ENCODE measurements at regions not wholly inside any gene's neighbourhood (a gene's known extent, or its start where the extent isn't known, plus 50 kb on each side); places are given as distances from the start of the nearest gene placed in this dataset.

GRCh38 chrX:113644426-113644825 lies 803.8 kb upstream of the AMOT start:
- Mint-ChIP-seq H3K4me1 (no peaks in the 10 kb centered on the region), H3K4me3 (no peak overlapping the region), H3K27ac (no peak overlapping the region), H3K27me3 (ENCODE audit: low read depth in 2 of 2) (no peaks in the 10 kb centered on the region), H3K9me3 (peaks cover 3 to 9% of the 10 kb centered on the region in 2 donors), H3K36me3 (peaks cover 7% of the 10 kb centered on the region)
- Histone ChIP-seq H3K36me3 (ENCODE audit: control insufficient read depth, insufficient read depth, low read length) (no peaks in the 10 kb centered on the region), H3K27me3 (ENCODE audit: control insufficient read depth, insufficient read depth, low read length) (no peaks in the 10 kb centered on the region), H3K4me1 (ENCODE audit: control insufficient read depth, insufficient read depth, low read length) (no peaks in the 10 kb centered on the region), H3K9me3 (ENCODE audit: control insufficient read depth, insufficient read depth, low read length) (no peaks in the 10 kb centered on the region), H3K27ac (ENCODE audit: low read length) (no peak overlapping the region), H3K4me3 (ENCODE audit: low read length) (no peak overlapping the region)
- DNase-seq (no peak), ATAC-seq (no peak)
- intact Hi-C loops (cut with micrococcal nuclease), result no loop called here
- WGBS (ENCODE audit: insufficient coverage), result 80% methylated on average over 1 of the region's 3 CpGs
- TF ChIP-seq, protein P1, sequence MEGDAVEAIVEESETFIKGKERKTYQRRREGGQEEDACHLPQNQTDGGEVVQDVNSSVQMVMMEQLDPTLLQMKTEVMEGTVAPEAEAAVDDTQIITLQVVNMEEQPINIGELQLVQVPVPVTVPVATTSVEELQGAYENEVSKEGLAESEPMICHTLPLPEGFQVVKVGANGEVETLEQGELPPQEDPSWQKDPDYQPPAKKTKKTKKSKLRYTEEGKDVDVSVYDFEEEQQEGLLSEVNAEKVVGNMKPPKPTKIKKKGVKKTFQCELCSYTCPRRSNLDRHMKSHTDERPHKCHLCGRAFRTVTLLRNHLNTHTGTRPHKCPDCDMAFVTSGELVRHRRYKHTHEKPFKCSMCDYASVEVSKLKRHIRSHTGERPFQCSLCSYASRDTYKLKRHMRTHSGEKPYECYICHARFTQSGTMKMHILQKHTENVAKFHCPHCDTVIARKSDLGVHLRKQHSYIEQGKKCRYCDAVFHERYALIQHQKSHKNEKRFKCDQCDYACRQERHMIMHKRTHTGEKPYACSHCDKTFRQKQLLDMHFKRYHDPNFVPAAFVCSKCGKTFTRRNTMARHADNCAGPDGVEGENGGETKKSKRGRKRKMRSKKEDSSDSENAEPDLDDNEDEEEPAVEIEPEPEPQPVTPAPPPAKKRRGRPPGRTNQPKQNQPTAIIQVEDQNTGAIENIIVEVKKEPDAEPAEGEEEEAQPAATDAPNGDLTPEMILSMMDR (IDR thresholded peaks at IDR 0.05), result no peak

DNA sequence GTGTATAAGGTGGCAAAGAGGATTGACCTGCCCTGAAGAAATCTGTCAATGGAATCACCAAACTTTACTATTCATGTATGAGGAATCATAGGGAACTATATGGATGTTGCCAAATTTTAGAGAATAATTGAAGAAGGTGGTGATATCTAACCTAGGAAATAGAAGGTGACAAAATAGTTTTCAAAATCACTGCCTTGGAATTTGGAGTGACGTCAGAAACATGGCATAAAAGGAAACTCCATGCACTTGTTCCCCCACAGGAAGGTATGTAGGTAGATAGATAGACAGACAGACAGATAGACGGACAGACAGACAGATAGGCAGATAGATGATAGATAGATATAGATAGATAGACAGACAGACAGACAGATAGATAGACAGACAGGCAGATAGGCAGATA lies 793.9 kb upstream of the AMOT start:
- Histone ChIP-seq H3K27ac (ENCODE audit: low read length) (no peak overlapping the region), H3K4me3 (ENCODE audit: low read length) (no peak overlapping the region), H3K36me3 (ENCODE audit: control insufficient read depth, insufficient read depth, low read length) (no peaks in the 10 kb centered on the region), H3K27me3 (ENCODE audit: control insufficient read depth, insufficient read depth, low read length) (no peaks in the 10 kb centered on the region), H3K9me3 (ENCODE audit: control insufficient read depth, insufficient read depth, low read length) (no peaks in the 10 kb centered on the region), H3K4me1 (ENCODE audit: control insufficient read depth, insufficient read depth, low read length) (no peaks in the 10 kb centered on the region)
- Mint-ChIP-seq H3K27ac (no peak overlapping the region), H3K4me3 (no peak overlapping the region), H3K27me3 (ENCODE audit: low read depth in 2 of 2) (no peaks in the 10 kb centered on the region), H3K9me3 (peaks cover 5 to 14% of the 10 kb centered on the region in 2 donors), H3K36me3 (no peaks in the 10 kb centered on the region), H3K4me1 (no peaks in the 10 kb centered on the region)
- TF ChIP-seq, protein P1 (IDR thresholded peaks at IDR 0.05), result no peak
- ATAC-seq (no peak), DNase-seq (no peak)
- WGBS (ENCODE audit: insufficient coverage), result 100% methylated on average over 1 of the region's 2 CpGs
- intact Hi-C loops (cut with micrococcal nuclease), result no loop called here

GRCh38 chrX:113629326-113629725 lies 788.7 kb upstream of the AMOT start:
- no peak overlapping the region for H3K4me3 Mint-ChIP-seq
- no peaks in the 10 kb centered on the region for H3K9me3 ChIP-seq (ENCODE audit: control insufficient read depth, insufficient read depth, low read length)
- no peaks in the 10 kb centered on the region for H3K27me3 Mint-ChIP-seq (ENCODE audit: low read depth in 2 of 2)
- H3K36me3 Mint-ChIP-seq, result no peaks in the 10 kb centered on the region
- intact Hi-C loops (cut with micrococcal nuclease), result no loop called here
- ATAC-seq (no peak), DNase-seq (no peak)
- WGBS (ENCODE audit: insufficient coverage), result 100% methylated on average over 1 of the region's 3 CpGs
- H3K9me3 Mint-ChIP-seq, result peaks cover 0 to 11% of the 10 kb centered on the region in 2 donors
- H3K27ac Mint-ChIP-seq, result no peak overlapping the region
- H3K4me3 ChIP-seq (ENCODE audit: low read length), result no peak overlapping the region
- H3K4me1 ChIP-seq (ENCODE audit: control insufficient read depth, insufficient read depth, low read length), result no peaks in the 10 kb centered on the region
- no peak overlapping the region for H3K27ac ChIP-seq (ENCODE audit: low read length)
- no peaks in the 10 kb centered on the region for H3K27me3 ChIP-seq (ENCODE audit: control insufficient read depth, insufficient read depth, low read length)
- no peaks in the 10 kb centered on the region for H3K36me3 ChIP-seq (ENCODE audit: control insufficient read depth, insufficient read depth, low read length)
- no peaks in the 10 kb centered on the region for H3K4me1 Mint-ChIP-seq
- TF ChIP-seq, protein P1 (IDR thresholded peaks at IDR 0.05), result no peak

DNA sequence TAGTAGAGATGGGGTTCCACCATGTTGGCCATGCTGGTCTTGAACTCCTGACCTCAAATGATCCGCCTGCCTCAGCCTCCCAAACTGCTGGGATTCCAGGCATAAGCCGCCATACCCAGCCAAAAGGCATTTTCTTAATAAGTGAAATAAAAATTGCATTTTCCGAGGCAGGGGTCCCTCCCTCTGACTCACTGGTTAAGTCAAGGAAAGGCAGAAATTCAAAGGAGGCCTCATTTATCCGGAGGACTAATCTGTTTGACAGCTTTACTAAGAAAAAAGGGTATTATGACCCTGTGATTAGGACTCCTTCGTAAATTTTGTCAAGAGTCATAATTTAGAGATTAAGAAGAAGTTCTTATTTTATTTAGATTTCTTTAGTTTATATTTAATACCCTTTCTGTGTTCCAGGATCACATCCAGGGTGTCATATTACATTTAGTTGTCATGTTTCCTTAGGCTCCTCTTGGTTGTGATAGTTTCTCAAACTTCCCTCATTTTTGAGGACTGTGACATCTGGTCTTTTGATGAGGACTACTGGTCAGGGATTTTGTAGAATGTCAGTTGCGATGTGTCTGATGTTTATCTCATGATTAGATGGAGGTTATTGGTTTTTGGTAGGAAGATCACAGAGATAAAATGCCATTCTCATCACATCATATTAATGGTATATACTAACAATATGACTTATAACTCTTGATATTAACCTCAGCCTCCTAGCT lies 753.7 kb upstream of the AMOT start:
- no peak overlapping the region for H3K4me3 Mint-ChIP-seq
- no peak for DNase-seq

More for the DNA sequence above, 753.7 kb upstream of the AMOT start:
- intact Hi-C loops (cut with micrococcal nuclease), result no loop called here
- H3K4me1 Mint-ChIP-seq, result no peaks in the 10 kb centered on the region
- no peaks in the 10 kb centered on the region for H3K36me3 ChIP-seq (ENCODE audit: control insufficient read depth, insufficient read depth, low read length)
- no peak overlapping the region for H3K4me3 ChIP-seq (ENCODE audit: low read length)
- H3K36me3 Mint-ChIP-seq, result no peaks in the 10 kb centered on the region
- H3K27ac ChIP-seq (ENCODE audit: low read length), result no peak overlapping the region
- no peaks in the 10 kb centered on the region for H3K9me3 ChIP-seq (ENCODE audit: control insufficient read depth, insufficient read depth, low read length)
- no peaks in the 10 kb centered on the region for H3K27me3 ChIP-seq (ENCODE audit: control insufficient read depth, insufficient read depth, low read length)
- H3K27me3 Mint-ChIP-seq (ENCODE audit: low read depth in 2 of 2), result no peaks in the 10 kb centered on the region
- no peak overlapping the region for H3K27ac Mint-ChIP-seq
- WGBS (ENCODE audit: insufficient coverage), result 94% methylated on average over 4 of the region's 6 CpGs
- peaks cover 2 to 12% of the 10 kb centered on the region in 2 donors for H3K9me3 Mint-ChIP-seq
- H3K4me1 ChIP-seq (ENCODE audit: control insufficient read depth, insufficient read depth, low read length), result no peaks in the 10 kb centered on the region
- TF ChIP-seq, protein P1 (IDR thresholded peaks at IDR 0.05), result no peak
- ATAC-seq, result no peak

Measured in natural killer cell (primary cell).